ENCODE measurements at regions not wholly inside any gene's neighbourhood (a gene's known extent, or its start where the extent isn't known, plus 50 kb on each side); places are given as distances from the start of the nearest gene placed in this dataset.

- TF ChIP-seq CTCF (IDR thresholded peaks at IDR 0.05), result peak; percentile 57
- no peak for TF ChIP-seq EZH2 (IDR thresholded peaks at IDR 0.05)
These were observed 155.8 kb upstream of the BRINP3 start for GRCh38 chr1:190633488-190633887.
